ENCODE measurements at regions not wholly inside any gene's neighbourhood (a gene's known extent, or its start where the extent isn't known, plus 50 kb on each side); places are given as distances from the start of the nearest gene placed in this dataset.

DNA sequence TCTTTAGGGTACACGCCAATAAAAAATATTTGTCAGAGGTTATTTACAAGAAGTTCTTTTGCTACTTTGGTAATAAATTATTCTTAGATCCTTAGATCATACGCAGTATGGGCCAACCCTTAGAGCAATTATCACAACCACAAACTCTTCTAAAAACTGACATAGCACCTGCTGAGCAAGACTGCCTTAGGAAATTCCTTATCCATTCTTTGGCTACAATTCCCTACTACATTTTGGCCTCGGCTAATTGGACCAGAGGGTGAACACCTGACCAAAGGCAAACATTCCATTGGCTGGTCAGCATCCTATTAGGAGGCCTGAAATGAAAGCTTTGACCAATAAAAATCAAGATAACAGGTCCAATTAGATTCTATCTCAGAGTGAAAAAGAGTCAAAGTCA is 147.6 kb upstream of the CCDC68 start:
- TF ChIP-seq POLR2A (IDR thresholded peaks at IDR 0.05; ENCODE audit: low read depth, low read length) (no peak), POLR2AphosphoS5 (IDR thresholded peaks at IDR 0.05; ENCODE audit: low read depth, low read length) (no peak), TAF1 (IDR thresholded peaks at IDR 0.05; ENCODE audit: low read depth, low read length) (no peak), SPI1 (IDR thresholded peaks at IDR 0.05; ENCODE audit: low read depth, low read length) (no peak), PAX5 (IDR thresholded peaks at IDR 0.05; ENCODE audit: insufficient read depth, low read length, severe bottlenecking) (no peak)
